ENCODE measurements at regions not wholly inside any gene's neighbourhood (a gene's known extent, or its start where the extent isn't known, plus 50 kb on each side); places are given as distances from the start of the nearest gene placed in this dataset.

DNA sequence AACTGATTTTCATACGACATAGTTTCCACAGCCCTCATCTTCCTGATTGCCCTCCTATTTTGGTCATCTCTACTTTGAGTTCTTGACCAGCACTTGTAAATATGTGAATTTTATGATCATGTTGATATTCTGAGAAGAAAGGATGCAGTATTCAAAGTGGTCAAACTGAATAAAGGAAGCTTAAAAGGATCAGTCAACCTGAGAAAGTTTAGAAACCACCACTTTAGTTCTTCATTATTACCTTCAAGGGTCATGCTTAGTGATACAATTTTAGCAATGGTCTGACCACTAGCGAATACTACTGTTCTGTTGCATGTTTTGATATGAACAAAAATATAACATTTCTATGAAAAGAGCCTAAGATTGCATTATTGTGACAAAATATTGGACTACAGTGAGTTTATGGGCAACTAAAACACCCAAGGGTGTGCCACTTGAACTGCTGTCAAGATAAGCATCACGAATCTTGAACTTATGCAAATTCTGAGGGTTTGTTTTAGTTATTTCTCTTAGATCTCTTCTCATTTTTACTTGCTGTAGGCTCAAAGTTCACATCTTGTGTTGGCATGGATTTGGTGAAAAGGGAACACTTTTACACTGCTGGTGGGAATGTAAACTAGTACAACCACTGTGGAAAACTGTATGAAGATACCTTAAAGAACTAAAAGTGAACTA is 247.7 kb downstream of the IPMK start:
- DNase-seq (ENCODE audit: low read depth in 2 of 2) = no peak
- TF ChIP-seq, protein P1, sequence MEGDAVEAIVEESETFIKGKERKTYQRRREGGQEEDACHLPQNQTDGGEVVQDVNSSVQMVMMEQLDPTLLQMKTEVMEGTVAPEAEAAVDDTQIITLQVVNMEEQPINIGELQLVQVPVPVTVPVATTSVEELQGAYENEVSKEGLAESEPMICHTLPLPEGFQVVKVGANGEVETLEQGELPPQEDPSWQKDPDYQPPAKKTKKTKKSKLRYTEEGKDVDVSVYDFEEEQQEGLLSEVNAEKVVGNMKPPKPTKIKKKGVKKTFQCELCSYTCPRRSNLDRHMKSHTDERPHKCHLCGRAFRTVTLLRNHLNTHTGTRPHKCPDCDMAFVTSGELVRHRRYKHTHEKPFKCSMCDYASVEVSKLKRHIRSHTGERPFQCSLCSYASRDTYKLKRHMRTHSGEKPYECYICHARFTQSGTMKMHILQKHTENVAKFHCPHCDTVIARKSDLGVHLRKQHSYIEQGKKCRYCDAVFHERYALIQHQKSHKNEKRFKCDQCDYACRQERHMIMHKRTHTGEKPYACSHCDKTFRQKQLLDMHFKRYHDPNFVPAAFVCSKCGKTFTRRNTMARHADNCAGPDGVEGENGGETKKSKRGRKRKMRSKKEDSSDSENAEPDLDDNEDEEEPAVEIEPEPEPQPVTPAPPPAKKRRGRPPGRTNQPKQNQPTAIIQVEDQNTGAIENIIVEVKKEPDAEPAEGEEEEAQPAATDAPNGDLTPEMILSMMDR (IDR thresholded peaks at IDR 0.05; ENCODE audit: low read depth, low read length) = no peak
- no peak overlapping the region for H3K4me3 ChIP-seq (replicated peaks in 1 of 2; ENCODE audit: low read depth in 2 of 2, low read length in 2 of 2)

DNA sequence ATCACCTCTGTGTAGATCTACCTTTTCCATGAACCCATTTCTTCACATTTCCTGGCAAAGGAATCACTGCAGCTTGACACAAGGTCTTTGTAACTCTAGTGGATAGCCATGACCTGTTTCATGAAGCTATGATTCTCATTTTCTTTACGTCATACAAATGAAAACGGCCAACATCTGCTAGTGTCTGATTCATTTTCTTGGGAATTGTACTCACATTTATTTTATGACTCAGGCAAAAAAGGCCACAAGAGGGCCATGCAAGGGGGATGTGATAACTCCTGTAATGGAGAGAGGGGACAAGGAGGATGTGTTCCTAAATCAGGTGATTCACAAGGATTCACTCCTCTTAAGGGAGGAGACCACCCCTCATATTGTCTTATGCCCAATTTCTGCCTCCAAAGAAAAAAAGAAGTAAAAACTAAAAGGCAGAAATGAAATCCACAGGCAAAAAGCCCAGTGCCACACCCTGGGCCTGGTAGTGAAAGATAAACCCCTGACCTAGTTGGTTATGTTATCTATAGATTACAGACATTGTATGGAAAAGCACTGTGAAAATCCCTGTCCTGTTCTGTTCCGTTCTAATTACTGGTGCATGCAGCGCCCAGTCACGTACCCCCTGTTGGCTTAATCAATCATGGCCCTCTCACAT is 249.9 kb downstream of the IPMK start:
- TF ChIP-seq, protein P1 (IDR thresholded peaks at IDR 0.05; ENCODE audit: low read depth, low read length) = peak; percentile 38
- no peak overlapping the region for H3K4me3 ChIP-seq (replicated peaks in 1 of 2; ENCODE audit: low read depth in 2 of 2, low read length in 2 of 2)
- DNase-seq (ENCODE audit: low read depth in 2 of 2) = peak; percentile 67 to 97

DNA sequence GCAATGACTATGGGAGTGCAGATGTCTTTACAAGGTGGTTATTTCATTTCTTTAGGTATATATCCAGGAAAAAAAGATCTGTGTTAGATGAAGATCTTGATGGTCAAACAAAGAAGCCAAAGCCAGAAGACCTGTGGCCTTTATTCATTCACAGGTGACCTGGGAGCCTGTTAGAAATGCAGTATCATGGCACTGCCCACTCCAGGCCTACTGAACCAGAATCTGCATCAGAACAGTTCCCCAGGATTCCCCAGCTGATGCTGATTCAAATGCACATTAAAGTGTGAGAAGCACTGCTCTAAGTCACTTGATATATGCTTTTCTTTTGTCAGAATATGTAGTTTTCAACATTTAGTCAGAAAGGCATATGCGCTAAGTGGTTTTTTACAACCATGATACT is 251.1 kb downstream of the IPMK start:
- DNase-seq (ENCODE audit: low read depth in 2 of 2) = no peak
- TF ChIP-seq, protein P1 (IDR thresholded peaks at IDR 0.05; ENCODE audit: low read depth, low read length) = no peak
- H3K4me3 ChIP-seq (replicated peaks in 1 of 2; ENCODE audit: low read depth in 2 of 2, low read length in 2 of 2) = no peak overlapping the region

DNA sequence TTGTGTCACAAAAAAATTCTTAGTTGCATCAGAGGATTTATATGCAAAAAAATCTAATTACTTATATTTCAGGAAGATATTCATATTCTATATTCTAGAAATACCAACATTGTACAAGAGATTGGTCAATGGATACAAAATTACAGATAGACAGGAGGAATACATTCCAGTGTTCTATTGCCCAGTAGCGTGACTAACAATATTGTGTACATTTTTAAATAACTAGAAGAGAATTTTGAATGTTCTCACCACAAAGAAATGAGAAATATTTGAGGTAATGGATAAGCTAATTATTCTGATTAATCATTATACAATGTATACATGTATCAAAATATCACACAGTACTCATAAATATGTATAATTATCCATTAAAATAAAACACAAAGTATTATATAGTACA is 253.3 kb downstream of the IPMK start:
- no peak overlapping the region for H3K4me3 ChIP-seq (replicated peaks in 1 of 2; ENCODE audit: low read depth in 2 of 2, low read length in 2 of 2)
- TF ChIP-seq, protein P1 (IDR thresholded peaks at IDR 0.05; ENCODE audit: low read depth, low read length) = no peak

DNA sequence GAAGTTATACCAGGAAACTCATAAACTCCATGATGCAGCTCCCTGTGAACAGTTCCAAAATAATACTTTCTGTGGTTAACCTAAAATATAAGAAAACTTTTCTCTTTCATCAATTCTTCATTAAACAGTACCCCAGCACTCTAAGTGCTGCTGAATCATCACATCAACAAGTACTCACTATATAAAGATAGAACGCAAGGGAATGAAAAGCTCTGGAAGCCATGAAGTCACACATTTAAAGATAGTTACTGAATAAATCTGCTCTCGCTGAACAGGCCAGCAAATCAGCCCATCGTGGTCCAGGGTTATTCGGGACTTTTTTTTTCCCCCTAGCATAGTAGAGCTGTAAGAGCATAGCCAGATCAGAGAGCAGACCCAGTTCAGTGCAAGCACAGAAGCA is 254.3 kb downstream of the IPMK start:
- no peak overlapping the region for H3K4me3 ChIP-seq (replicated peaks in 1 of 2; ENCODE audit: low read depth in 2 of 2, low read length in 2 of 2)
- TF ChIP-seq, protein P1 (IDR thresholded peaks at IDR 0.05; ENCODE audit: low read depth, low read length) = no peak
- DNase-seq (ENCODE audit: low read depth in 2 of 2) = no peak

More for the DNA sequence above, 253.3 kb downstream of the IPMK start:
- peak in 1 of 2 donors; percentile 56 for DNase-seq (ENCODE audit: low read depth in 2 of 2)

DNA sequence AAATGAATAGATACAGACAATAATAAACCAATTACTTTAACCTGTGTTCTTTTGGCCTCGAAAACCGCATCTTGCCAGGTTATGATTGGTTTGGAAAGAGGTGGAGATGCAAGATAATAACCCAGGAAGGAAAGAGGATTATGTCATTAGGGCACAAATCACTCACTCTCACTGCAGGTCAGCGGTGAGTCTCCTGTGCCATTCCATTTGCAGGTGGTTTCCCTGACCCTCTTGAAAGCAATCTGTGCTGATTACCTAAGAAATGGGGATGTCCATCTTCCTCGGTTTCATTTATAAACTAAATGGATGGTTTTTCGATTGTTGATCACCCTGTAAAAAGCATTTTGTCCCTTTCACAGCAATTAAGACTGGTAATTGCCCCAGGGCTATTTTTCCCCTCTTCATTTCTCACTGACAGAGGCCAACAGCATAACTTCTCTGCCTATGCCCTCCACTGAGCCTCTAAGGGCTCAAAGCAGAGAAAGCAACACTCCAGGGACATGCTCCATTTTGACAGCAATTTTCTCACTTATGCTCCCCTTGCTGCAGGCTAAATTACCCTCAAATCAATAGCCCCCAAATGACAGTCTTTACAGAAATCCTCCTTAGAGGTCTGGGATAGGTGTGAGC is 257.5 kb downstream of the IPMK start:
- H3K4me3 ChIP-seq (replicated peaks in 1 of 2; ENCODE audit: low read depth in 2 of 2, low read length in 2 of 2) = no peak overlapping the region
- TF ChIP-seq, protein P1 (IDR thresholded peaks at IDR 0.05; ENCODE audit: low read depth, low read length) = no peak
- no peak for DNase-seq (ENCODE audit: low read depth in 2 of 2)
